ENCODE measurements at regions not wholly inside any gene's neighbourhood (a gene's known extent, or its start where the extent isn't known, plus 50 kb on each side); places are given as distances from the start of the nearest gene placed in this dataset.

DNA sequence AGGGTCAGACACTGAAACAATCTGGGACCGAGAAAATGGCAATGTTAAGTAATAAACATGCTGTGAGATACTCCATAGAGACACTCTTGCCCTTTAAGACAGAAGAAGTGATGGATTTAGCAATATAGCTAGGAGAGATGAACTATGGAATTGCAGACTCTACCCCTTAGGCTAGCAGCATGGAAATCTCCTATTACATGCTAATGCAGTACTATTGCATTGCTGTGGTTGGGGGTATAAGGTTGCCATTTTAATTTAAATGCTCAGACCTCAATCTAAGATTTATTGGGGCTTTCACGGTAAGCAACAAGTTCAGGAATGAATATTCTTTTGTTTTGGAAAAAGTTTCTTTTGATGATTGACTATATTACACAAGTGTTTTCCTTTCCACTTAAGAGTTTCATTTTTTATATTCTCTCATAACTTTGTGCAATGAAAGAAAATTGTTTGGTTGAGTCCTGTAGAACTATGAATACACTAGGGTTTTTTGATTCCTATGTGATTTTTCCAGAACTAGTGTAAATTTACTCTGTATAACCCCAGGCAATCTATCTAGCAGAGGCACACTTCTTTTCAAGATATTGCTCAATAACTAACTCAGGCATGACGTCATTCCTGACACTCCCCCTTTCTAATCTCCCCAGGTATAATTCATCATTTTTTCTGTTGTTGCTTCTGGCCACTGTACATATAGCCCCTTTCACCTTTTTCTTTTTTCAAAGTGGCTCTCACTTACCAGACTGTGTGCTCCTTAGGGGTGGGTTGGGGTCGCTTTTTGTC is 394.7 kb upstream of the KLF12 start:
- no peak for DNase-seq (ENCODE audit: low read depth, low spot score)
- no peak overlapping the region for H3K4me3 ChIP-seq (ENCODE audit: low read depth, low read length)
- TF ChIP-seq, protein P1, sequence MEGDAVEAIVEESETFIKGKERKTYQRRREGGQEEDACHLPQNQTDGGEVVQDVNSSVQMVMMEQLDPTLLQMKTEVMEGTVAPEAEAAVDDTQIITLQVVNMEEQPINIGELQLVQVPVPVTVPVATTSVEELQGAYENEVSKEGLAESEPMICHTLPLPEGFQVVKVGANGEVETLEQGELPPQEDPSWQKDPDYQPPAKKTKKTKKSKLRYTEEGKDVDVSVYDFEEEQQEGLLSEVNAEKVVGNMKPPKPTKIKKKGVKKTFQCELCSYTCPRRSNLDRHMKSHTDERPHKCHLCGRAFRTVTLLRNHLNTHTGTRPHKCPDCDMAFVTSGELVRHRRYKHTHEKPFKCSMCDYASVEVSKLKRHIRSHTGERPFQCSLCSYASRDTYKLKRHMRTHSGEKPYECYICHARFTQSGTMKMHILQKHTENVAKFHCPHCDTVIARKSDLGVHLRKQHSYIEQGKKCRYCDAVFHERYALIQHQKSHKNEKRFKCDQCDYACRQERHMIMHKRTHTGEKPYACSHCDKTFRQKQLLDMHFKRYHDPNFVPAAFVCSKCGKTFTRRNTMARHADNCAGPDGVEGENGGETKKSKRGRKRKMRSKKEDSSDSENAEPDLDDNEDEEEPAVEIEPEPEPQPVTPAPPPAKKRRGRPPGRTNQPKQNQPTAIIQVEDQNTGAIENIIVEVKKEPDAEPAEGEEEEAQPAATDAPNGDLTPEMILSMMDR (IDR thresholded peaks at IDR 0.05; ENCODE audit: insufficient read depth, low read length, missing control alignments) = no peak
- ChIA-PET POLR2A (no interaction called here), CTCF (no interaction called here)

DNA sequence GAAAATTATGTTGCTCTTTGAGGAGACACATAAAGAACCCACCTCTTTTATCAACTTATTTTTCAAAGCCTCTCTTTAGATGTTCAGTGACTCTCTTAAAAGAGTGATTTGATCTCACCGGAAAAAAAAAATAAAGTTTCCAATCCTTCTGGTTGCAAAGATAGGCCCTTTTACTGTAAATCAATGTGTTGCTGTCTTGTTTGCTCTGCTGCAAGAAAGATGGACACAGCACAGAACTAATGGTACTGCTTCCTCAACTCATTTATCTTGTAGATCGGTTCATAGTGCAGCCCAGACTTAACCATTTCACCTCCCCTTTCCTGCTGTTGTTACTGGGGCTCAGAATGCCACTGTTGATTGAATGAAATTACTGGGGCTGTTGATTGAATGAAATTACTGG is 388.9 kb upstream of the KLF12 start:
- POLR2A ChIA-PET = no interaction called here

DNA sequence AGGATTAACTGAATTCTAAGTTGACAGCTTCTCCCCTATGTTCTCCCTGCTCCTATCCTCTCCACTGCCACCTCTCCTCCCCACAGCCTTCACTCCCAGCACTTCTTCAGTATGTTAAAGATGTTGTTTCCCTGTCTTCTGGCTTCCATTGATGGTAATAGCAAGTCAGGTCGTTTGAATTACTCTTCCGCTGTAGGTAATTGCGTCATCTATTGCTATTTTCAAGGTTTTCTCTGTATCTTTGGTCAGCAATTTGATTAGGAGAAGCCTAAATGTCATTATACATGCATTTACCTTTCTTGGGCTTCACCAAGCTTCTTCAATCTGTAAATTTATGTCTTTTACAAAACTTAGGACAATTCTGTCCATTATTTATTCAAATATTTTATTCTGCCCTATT is 377.3 kb upstream of the KLF12 start:
- ChIA-PET POLR2A (no interaction called here), CTCF (no interaction called here)
- no peak overlapping the region for H3K4me3 ChIP-seq (ENCODE audit: low read depth, low read length)
- DNase-seq (ENCODE audit: low read depth, low spot score) = no peak
- TF ChIP-seq, protein P1 (IDR thresholded peaks at IDR 0.05; ENCODE audit: insufficient read depth, low read length, missing control alignments) = no peak

More for the DNA sequence above, 388.9 kb upstream of the KLF12 start:
- no peak for DNase-seq (ENCODE audit: low read depth, low spot score)
- TF ChIP-seq, protein P1 (IDR thresholded peaks at IDR 0.05; ENCODE audit: insufficient read depth, low read length, missing control alignments) = no peak
- CTCF ChIA-PET = no interaction called here
- H3K4me3 ChIP-seq (ENCODE audit: low read depth, low read length) = no peak overlapping the region

DNA sequence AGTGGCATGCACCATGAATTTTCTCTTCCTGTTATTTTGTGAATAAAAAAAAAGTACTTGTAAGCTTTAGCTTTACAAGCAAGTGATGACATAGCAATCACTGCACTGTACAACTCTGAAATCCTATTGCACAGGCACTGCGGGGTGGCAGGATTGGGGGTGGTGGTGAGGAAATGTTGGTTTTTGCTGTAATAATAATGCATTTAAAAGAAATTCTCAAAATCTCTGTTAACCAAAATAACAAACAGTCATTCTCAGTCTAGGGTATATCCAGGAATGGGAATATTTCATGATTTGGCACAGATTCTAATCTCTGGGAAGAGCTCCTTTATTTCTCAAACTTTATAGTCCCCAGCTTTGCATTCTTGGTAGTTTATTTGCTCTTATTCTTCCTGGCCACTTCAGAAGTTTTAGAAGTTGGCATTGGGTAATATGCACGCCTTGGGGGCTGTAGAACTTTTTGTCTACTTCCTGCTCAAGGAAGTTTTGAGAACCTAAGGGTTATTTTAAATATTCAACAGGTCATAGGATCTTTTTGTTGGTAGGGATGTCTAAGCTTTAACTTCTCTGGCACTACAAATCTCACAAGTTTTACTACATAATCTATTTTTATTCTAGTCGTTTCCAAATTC is 353.0 kb upstream of the KLF12 start:
- CTCF ChIA-PET = interaction anchor here (1.1 kb wide), 1 partner anchor 10 kb away, joined by 3 read pairs; no protein-coding TSS in a partner anchor
- H3K4me3 ChIP-seq (ENCODE audit: low read depth, low read length) = no peak overlapping the region

DNA sequence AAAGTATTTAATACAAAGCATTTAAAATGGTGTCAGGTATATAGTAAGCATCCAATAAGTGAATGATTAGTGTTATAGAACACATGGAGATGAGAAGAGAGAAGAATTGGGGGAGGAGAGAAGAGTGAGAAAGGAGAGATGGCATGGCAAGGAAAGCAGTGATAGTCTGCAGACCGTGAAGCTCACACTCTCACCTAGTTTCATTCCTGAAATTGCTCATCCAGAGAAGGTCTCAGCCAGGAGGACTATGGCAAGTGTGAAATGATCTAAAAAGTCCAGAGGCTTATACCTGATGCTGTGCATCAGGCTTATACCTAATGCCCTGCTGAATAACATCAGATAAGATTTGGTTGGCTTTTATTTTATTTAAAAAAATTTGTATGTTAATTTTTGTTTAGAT is 351.6 kb upstream of the KLF12 start:
- TF ChIP-seq, protein P1 (IDR thresholded peaks at IDR 0.05; ENCODE audit: insufficient read depth, low read length, missing control alignments) = no peak
- ChIA-PET POLR2A (no interaction called here), CTCF (no interaction called here)
- H3K4me3 ChIP-seq (ENCODE audit: low read depth, low read length) = no peak overlapping the region
- no peak for DNase-seq (ENCODE audit: low read depth, low spot score)

More for the DNA sequence above, 353.0 kb upstream of the KLF12 start:
- DNase-seq (ENCODE audit: low read depth, low spot score) = no peak
- TF ChIP-seq, protein P1 (IDR thresholded peaks at IDR 0.05; ENCODE audit: insufficient read depth, low read length, missing control alignments) = no peak
- POLR2A ChIA-PET = no interaction called here

DNA sequence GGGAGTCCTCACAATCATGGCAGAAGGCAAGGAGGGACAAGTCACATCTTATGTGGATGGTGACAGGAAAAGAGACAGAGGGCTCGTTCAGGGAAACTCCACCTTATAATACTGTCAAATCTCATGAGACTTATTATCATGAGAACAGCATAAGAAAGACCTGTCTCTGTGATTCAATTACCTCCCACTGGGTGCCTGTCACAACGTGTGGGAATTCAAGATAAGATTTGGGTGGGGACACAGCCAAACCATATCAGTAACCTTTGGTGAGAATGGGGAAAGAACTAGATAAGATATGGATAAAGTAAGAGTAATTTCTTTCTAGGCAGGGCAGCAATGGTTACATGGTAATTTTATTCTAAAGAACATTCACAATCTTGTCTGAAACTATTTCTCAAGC is 344.9 kb upstream of the KLF12 start:
- no peak overlapping the region for H3K4me3 ChIP-seq (ENCODE audit: low read depth, low read length)
- CTCF ChIA-PET = no interaction called here
- TF ChIP-seq, protein P1 (IDR thresholded peaks at IDR 0.05; ENCODE audit: insufficient read depth, low read length, missing control alignments) = no peak
- no peak for DNase-seq (ENCODE audit: low read depth, low spot score)
- POLR2A ChIA-PET = no interaction called here

All from AG04449 (cell line).